AG04450 (cell line): ENCODE measurements at regions not wholly inside any gene's neighbourhood (a gene's known extent, or its start where the extent isn't known, plus 50 kb on each side); places are given as distances from the start of the nearest gene placed in this dataset.

Experiments
- CTCF ChIA-PET: fragments of 300-600, 350-600 bp; formaldehyde crosslinking; extraction: SDS; loops from one replicate; lab custom pipeline; 2022; ENCODE audit warnings: antibody characterized with exemption, inconsistent platforms; lab: Charles Lee
- POLR2A ChIA-PET: fragments of 350-600 bp; formaldehyde crosslinking; extraction: SDS; loops from one replicate; lab custom pipeline; 2021; ENCODE audit warnings: antibody characterized with exemption, inconsistent platforms; lab: Yijun Ruan, JAX
- DNase-seq: peaks from one replicate; pipeline ENCODE4 v3.0.0-alpha.2; 2011; ENCODE audit warnings: low read depth, low spot score
- H3K27ac ChIP-seq: one replicate; pipeline ENCODE4 v1.5.1; 2012; ENCODE audit warnings: low read depth, low read length, control low read depth
- H3K27me3 ChIP-seq: one replicate; pipeline ENCODE4 v1.6.0; 2012; ENCODE audit warnings: low read length; ENCODE audit not compliant: control insufficient read depth, insufficient read depth
- H3K4me3 ChIP-seq: 2 replicates; pipeline ENCODE4 v1.5.1; 2011; ENCODE audit warnings: mild to moderate bottlenecking, low read depth, low read length, control low read depth
- H3K9me3 ChIP-seq: 2 replicates; pipeline ENCODE4 v1.5.1; 2012; ENCODE audit warnings: low read length; ENCODE audit not compliant: control insufficient read depth, insufficient read depth
- CTCF ChIP-seq: IDR thresholded peaks from 2 replicates; pipeline ENCODE4 v1.5.1; 2011; ENCODE audit warnings: low read depth, low read length, control low read depth, inconsistent platforms

- TF ChIP-seq CTCF = no peak
- H3K4me3 ChIP-seq = no peak overlapping the region
- no peaks in the 10 kb centered on the region for H3K27me3 ChIP-seq
- CTCF ChIA-PET = no interaction called here
- POLR2A ChIA-PET = interaction anchor here (0.7 kb wide), 1 partner anchor 125 kb away, joined by 3 read pairs; no protein-coding TSS in a partner anchor
- no peak for DNase-seq
- H3K27ac ChIP-seq = no peak overlapping the region
- H3K9me3 ChIP-seq = no peaks in the 10 kb centered on the region; the same call in 1 of the 2 replicates
These were observed 209.1 kb upstream of the LYPLAL1 start for GRCh38 chr1:218964471-218965185.

- no peak for DNase-seq
- no peaks in the 10 kb centered on the region for H3K27me3 ChIP-seq
- TF ChIP-seq CTCF = no peak
- ChIA-PET POLR2A (no interaction called here), CTCF (interaction anchor here (1.0 kb wide), 1 partner anchor 101 kb away, joined by 3 read pairs; no protein-coding TSS in a partner anchor)
- no peak overlapping the region for H3K27ac ChIP-seq
- H3K4me3 ChIP-seq = no peak overlapping the region
- no peaks in the 10 kb centered on the region; the same call in 1 of the 2 replicates for H3K9me3 ChIP-seq
These were observed 207.9 kb upstream of the LYPLAL1 start for GRCh38 chr1:218965821-218966220.

- POLR2A ChIA-PET = interaction anchor here (0.5 to 0.6 kb wide), 3 partner anchors 194 to 621 kb away, joined by 3 to 11 read pairs (median 9); no protein-coding TSS in a partner anchor
- CTCF ChIA-PET = no interaction called here
- TF ChIP-seq CTCF = no peak
- Histone ChIP-seq H3K27ac (no peak overlapping the region), H3K4me3 (no peak overlapping the region), H3K27me3 (no peaks in the 10 kb centered on the region), H3K9me3 (no peaks in the 10 kb centered on the region; the same call in 1 of the 2 replicates)
- DNase-seq = no peak
These were observed 206.4 kb upstream of the LYPLAL1 start for GRCh38 chr1:218967254-218967653.

GRCh38 chr1:218967836-218968235 lies 205.8 kb upstream of the LYPLAL1 start:
- no peak overlapping the region for H3K27ac ChIP-seq
- CTCF ChIA-PET = no interaction called here
- no peak overlapping the region for H3K4me3 ChIP-seq
- POLR2A ChIA-PET = interaction anchor here (0.6 kb wide), 1 partner anchor 622 kb away, joined by 9 read pairs; no protein-coding TSS in a partner anchor
- no peaks in the 10 kb centered on the region for H3K27me3 ChIP-seq
- H3K9me3 ChIP-seq = peaks cover 2% of the 10 kb centered on the region; the same call in 1 of the 2 replicates
- TF ChIP-seq CTCF = no peak
- DNase-seq = no peak

- no peak overlapping the region for H3K4me3 ChIP-seq
- peaks cover 3% of the 10 kb centered on the region; the same call in 1 of the 2 replicates for H3K9me3 ChIP-seq
- no peaks in the 10 kb centered on the region for H3K27me3 ChIP-seq
- POLR2A ChIA-PET = no interaction called here
- H3K27ac ChIP-seq = no peak overlapping the region
- DNase-seq = no peak
- CTCF ChIA-PET = no interaction called here
- TF ChIP-seq CTCF = no peak
These were observed 204.7 kb upstream of the LYPLAL1 start for GRCh38 chr1:218969006-218969405.
